ENCODE measurements at regions not wholly inside any gene's neighbourhood (a gene's known extent, or its start where the extent isn't known, plus 50 kb on each side); places are given as distances from the start of the nearest gene placed in this dataset.

GRCh38 chr3:26114851-26115250, 325.0 kb downstream of the OXSM start:
- TF ChIP-seq CTCF (IDR thresholded peaks at IDR 0.05; ENCODE audit: extremely low read depth in 1 of 2, insufficient read depth in 1 of 2, low read depth in 1 of 2, low read length in 2 of 2) (no peak), POLR2A (IDR thresholded peaks at IDR 0.05; ENCODE audit: low read depth, low read length) (no peak), EZH2 (IDR thresholded peaks at IDR 0.05; ENCODE audit: borderline replicate concordance, low read depth, low read length, severe bottlenecking) (no peak), GATA2 (IDR thresholded peaks at IDR 0.05; ENCODE audit: insufficient read depth, insufficient read length, low read depth, low read length) (no peak)

Data from endothelial cell of umbilical vein (primary cell).